Activated CD4-positive, alpha-beta T cell treated with anti-CD3 and anti-CD28 coated beads, Interleukin-2, amount 50 U/mL, for 48 hours (primary cell): ENCODE measurements at regions not wholly inside any gene's neighbourhood (a gene's known extent, or its start where the extent isn't known, plus 50 kb on each side); places are given as distances from the start of the nearest gene placed in this dataset.

Experiments used
- DNase-seq, 2 experiments: peaks; one replicate each; pipeline ENCODE4 v3.0.0-alpha.2; 2020

- no peak for DNase-seq
Measured at GRCh38 chr1:238242181-238242580, 351.5 kb upstream of the ZP4 start.

- no peak for DNase-seq
Measured at GRCh38 chr1:238241607-238242006, 350.9 kb upstream of the ZP4 start.

- no peak for DNase-seq
Measured at GRCh38 chr1:238239343-238239742, 348.6 kb upstream of the ZP4 start.

- no peak for DNase-seq
Measured at GRCh38 chr1:238233966-238234365, 343.2 kb upstream of the ZP4 start.

GRCh38 chr1:238232084-238232710 is 341.5 kb upstream of the ZP4 start:
- no peak for DNase-seq

- DNase-seq = no peak
Measured at GRCh38 chr1:238226810-238227209, 336.1 kb upstream of the ZP4 start.

DNA sequence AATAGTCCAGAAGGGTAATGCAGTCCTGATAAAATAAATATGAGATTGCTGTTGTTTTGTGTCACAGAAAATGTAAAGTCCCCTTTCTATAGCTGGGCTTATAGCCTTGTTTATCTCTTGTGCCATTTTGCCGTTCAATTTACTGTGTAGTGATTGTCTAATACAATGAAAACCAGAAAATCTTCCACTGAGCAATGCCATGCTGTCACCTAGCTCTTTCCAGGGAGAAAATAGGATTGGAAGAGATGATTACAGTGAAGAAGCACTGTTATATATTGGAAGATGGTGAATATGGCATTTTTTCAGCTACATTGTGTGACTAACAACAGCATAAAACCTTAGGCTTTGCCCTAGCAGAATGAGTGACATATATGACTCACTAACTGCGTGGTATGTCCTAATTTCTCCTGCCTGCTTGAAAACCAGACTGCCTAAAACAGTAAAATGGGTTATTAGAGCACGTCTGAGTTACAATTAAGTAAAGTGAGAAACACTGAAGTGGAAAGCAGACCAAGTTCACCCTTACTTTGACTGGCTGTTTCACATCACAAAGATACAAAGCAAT is 332.4 kb upstream of the ZP4 start:
- no peak for DNase-seq

DNA sequence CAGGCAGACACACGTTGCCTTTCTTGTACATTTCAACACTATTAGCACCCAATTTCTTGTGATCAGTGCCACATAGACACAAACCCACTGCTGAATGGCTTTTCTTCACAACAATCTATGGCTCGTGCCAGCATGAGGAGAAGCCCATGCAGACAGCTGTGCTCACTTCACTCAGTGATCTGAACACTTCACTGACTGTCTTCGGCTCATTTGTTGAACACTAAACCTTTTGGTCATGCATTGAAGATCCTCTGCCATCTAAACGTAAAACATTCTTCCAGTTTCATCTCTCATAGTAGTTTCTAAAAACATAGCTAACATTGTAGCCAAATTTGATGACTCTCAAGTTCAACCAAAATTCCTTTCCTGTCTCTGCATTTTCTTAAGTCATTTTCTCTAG is 331.0 kb upstream of the ZP4 start:
- DNase-seq = no peak

GRCh38 chr1:238214449-238214848 is 323.7 kb upstream of the ZP4 start:
- DNase-seq = no peak

DNA sequence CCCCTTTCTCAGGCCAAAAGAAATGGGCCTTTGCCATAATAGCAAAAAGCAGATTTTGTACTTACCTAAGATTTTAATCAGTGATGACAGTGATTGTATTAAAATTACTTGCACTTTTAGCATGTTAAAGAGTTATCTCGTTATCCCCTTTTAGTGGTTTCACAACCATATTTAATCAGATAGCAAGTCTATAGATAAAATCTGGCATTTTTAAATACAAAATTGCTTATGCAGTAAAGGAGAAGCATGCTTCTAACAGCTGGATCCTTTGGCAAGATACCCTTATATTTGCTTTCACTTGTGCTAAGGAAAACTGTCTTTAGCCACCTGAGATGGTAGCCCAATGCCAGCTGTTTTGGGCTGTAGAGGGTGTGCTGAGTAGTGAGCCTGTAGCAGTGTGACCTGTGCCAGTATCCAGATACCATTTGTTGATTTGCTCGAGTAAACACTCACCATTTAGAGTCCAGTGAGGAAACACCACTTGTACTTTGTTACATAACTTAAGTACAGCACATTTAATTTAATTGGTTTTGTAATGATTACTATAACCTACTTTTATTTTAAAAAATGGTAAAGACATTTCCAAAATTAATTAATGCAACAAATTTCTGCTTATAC is 314.4 kb upstream of the ZP4 start:
- no peak for DNase-seq

GRCh38 chr1:238201992-238202391 is 311.3 kb upstream of the ZP4 start:
- no peak for DNase-seq

- DNase-seq = no peak
Measured at GRCh38 chr1:238199325-238199724, 308.6 kb upstream of the ZP4 start.

DNA sequence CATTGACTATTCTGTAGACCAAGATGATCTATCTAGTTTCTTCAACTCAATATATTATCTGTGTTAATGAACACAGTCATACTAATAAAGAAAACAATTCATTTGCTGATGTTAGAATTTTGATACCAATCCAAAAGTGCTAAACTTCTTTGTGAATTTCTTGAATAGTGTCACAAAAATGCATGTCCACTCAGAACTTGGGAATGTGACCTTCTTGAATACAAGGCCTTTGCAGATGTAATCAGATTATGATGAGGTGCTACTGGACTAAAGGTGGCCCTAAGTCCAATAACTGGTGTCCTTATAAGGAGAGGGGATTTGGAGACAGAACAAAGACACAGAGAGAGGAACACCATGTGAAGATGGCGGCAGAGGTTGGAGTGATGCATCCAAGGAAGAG is 305.8 kb upstream of the ZP4 start:
- no peak for DNase-seq

DNA sequence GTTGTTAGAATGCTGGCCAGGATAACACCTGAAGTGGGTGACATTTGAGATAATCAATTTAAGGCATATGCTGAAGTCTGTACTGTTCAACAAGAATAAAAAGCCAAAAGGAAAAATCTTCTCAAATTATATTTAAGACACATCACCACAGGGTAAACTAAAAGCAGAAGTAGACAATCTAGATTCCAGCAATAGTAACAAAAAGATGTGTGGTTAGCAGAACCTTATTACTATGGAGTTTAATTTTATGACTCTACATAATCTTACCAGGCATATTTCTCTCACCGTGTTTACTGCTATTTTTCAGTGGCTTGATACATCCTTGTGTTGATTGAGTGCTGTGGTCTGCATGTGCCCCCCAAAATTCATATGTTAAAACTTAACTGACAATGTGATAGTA is 300.4 kb upstream of the ZP4 start:
- DNase-seq = no peak

- no peak for DNase-seq
Measured at GRCh38 chr1:238187575-238187949, 296.8 kb upstream of the ZP4 start.

GRCh38 chr1:238186887-238187574 is 296.3 kb upstream of the ZP4 start:
- DNase-seq = no peak

GRCh38 chr1:238177960-238178645 is 287.4 kb upstream of the ZP4 start:
- no peak for DNase-seq

GRCh38 chr1:238177351-238177750 is 286.6 kb upstream of the ZP4 start:
- DNase-seq = no peak

DNA sequence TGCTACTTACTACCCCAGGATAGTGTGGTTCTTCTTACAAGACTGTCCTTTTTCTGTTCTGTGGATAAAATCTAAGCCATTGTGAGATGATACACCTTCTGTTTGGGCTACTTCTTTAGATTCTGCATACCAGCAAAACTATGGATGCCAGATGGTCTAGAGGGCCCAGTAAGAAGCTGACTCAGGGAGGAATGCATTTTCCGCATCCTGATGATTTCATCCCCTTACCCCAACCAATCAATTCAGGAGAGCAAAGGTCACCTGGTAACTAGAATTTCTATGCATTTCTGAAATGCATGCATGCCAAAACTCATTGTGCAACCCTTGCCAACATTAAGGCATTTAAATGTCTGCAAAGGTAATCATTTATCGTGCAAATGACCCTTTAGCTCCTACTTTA is 285.7 kb upstream of the ZP4 start:
- DNase-seq = no peak

DNA sequence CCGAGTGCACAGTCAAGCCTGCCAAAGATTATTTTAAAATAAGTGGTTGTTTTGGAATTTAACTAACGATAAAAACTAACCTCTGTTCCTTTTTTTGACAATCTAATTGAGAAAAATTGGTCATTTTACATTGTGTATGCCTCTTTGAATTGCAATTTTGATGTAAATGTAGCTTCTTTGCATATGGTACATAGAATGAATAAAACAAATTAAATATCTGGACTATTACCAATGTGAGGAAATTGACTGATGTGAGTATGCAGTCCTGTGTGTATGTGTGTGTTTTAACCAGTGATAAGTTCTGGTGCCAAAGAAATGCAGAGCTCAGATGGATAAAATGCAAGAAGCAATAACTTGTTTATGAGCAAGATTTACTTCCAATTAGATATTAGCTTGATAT is 281.3 kb upstream of the ZP4 start:
- DNase-seq = no peak

DNA sequence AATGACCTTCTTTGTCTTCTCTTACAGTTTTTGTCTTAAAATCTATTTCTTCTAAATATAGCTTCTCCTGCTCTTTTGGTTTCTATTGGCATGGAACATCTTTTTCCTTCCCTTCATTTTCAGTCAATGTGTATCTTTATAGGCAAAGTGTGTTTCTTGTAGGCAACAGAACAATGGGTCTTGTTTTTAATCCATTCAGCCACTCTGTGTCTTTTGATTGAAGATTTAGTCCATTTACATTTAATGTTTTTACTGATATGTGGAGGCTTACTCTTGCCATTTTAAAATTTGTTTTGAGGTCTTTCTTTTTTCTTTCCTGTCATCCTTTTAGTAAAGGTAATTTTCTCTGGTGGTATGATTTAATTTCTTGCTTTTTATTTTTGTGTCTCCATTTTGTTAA is 271.2 kb upstream of the ZP4 start:
- DNase-seq = no peak

GRCh38 chr1:238153939-238154338 is 263.2 kb upstream of the ZP4 start:
- DNase-seq = no peak

DNA sequence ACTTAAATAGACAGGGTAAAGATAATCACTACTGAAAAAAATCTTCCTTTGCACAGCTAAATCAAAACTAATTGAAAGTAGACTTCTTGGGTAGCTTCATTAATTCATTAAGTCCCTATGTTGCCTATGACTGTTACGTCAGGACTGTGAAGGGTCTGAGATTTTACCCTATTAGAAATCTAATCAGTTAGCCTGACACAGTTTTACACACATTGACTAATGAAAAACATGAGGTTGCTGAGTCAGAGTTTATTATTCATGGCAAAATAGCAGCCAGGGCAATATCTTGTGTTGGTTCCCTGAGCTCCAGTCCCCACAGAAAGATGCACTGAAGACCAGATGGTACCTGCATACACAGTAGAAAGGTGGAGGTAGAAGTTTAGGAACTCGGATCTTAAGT is 262.5 kb upstream of the ZP4 start:
- DNase-seq = no peak

DNA sequence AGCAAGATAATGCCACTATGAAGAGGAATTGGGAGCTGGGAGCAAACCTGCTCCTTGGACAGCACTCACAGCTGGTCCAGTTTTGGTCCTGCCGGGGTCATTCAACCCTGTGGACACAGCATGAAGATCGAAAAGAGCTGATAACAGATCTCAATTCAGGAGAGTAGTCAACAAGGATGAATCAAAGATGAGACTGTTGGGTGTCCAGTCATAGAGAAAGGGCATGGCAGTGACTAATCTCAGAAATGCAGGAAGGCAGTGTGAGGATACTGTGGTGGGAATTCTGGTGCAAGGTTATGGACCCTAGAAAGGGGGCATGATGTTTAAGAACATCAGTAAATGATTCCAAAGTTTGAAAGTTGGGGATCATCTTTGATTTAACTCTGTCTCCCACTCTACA is 261.4 kb upstream of the ZP4 start:
- no peak for DNase-seq
